Suppressor macrophage treated with lipopolysaccharide for 1 hour (primary cell): ENCODE measurements at regions not wholly inside any gene's neighbourhood (a gene's known extent, or its start where the extent isn't known, plus 50 kb on each side); places are given as distances from the start of the nearest gene placed in this dataset.

Experiments used
- DNase-seq, 3 donors: peaks; one replicate each; pipeline ENCODE4 v3.0.0-alpha.2; 2020 to 2022

GRCh38 chr3:127371334-127371733 is 83.5 kb upstream of the PRR20G start:
- no peak for DNase-seq

- DNase-seq, result no peak
Measured at GRCh38 chr3:127370906-127371305, 83.1 kb upstream of the PRR20G start.

- DNase-seq, result no peak
Measured at GRCh38 chr3:127369356-127369935, 81.6 kb upstream of the PRR20G start.

GRCh38 chr3:127368186-127369032 is 80.6 kb upstream of the PRR20G start:
- DNase-seq, result no peak

- DNase-seq, result no peak
Measured at GRCh38 chr3:127367593-127367992, 79.7 kb upstream of the PRR20G start.

- no peak for DNase-seq
Measured at GRCh38 chr3:127366383-127366782, 78.5 kb upstream of the PRR20G start.

- DNase-seq, result no peak
Measured at GRCh38 chr3:127365163-127365798, 77.4 kb upstream of the PRR20G start.

- no peak for DNase-seq
Measured at GRCh38 chr3:127363891-127364290, 76.0 kb upstream of the PRR20G start.

- DNase-seq, result no peak
Measured at GRCh38 chr3:127363171-127363570, 75.3 kb upstream of the PRR20G start.

- no peak for DNase-seq
Measured at GRCh38 chr3:127360647-127361046, 72.8 kb upstream of the PRR20G start.

GRCh38 chr3:127358641-127359040 is 70.8 kb upstream of the PRR20G start:
- DNase-seq, result no peak

- DNase-seq, result no peak
Measured at GRCh38 chr3:127356381-127356780, 68.5 kb upstream of the PRR20G start.

GRCh38 chr3:127354761-127355160 is 66.9 kb upstream of the PRR20G start:
- DNase-seq, result no peak

GRCh38 chr3:127352612-127353011 is 64.8 kb upstream of the PRR20G start:
- DNase-seq, result no peak

- no peak for DNase-seq
Measured at GRCh38 chr3:127351775-127352350, 64.0 kb upstream of the PRR20G start.

- no peak for DNase-seq
Measured at GRCh38 chr3:127351321-127351720, 63.5 kb upstream of the PRR20G start.

- no peak for DNase-seq
Measured at GRCh38 chr3:127350172-127351050, 62.6 kb upstream of the PRR20G start.

GRCh38 chr3:127349501-127350171 is 61.8 kb upstream of the PRR20G start:
- DNase-seq, result no peak

- DNase-seq, result no peak
Measured at GRCh38 chr3:127342735-127343134, 54.9 kb upstream of the PRR20G start.

GRCh38 chr3:127339928-127340861 is 52.3 kb upstream of the PRR20G start:
- DNase-seq, result no peak

GRCh38 chr3:127339016-127339415 is 51.2 kb upstream of the PRR20G start:
- no peak for DNase-seq
